GM12865 (cell line): ENCODE measurements at regions not wholly inside any gene's neighbourhood (a gene's known extent, or its start where the extent isn't known, plus 50 kb on each side); places are given as distances from the start of the nearest gene placed in this dataset.

Experiments used
- DNase-seq: peaks from one replicate; pipeline ENCODE4 v3.0.0; 2010; ENCODE audit warnings: low read depth
- H3K4me3 ChIP-seq: 2 replicates; pipeline ENCODE4 v1.5.1; 2011; ENCODE audit warnings: mild to moderate bottlenecking, low read depth, low read length, control low read depth
- TF ChIP-seq, protein P1 (sequence below): IDR thresholded peaks from 2 replicates; pipeline ENCODE4 v1.5.1; 2011; ENCODE audit warnings: low read length, control low read depth, low read depth, inconsistent platforms; ENCODE audit not compliant: insufficient read depth; ENCODE audit errors: missing control alignments

DNA sequence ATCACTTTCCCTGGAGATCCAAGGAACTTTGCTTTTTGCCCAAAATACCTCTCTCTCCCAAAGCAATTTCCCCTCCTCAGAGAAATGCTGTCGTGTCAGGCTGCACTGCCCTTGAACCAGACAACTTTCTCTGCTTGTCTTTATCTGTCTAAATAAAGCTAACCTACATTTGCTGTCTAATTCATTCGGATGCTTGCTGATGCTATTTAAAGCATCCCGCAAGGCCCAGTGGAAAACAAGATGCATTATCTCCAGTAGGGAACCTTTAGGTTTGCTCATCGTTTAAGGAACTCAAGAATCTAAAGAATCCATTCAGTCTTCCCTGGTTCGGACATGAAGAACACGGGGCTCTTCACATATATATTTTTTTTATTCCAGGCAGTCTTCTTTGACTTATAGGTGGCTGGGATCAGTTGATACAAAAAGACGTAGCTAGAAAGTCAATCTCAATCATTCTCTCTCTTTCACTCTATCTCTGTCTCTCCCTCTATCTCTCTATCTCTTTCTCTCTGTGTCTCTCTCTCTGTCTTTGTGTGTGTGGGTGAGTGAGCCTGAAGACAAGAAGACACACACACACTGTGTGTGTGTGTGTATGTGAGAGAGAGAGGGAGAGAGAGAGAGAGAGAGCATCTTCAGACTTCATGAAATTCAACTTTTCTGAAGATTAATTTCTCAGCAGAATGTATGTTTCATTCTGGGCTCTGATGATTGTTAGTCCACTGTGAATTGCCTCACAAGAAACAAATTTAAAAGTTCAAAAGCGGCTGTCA is 92.8 kb upstream of the MKLN1 start:
- no peak for DNase-seq
- TF ChIP-seq, protein P1, sequence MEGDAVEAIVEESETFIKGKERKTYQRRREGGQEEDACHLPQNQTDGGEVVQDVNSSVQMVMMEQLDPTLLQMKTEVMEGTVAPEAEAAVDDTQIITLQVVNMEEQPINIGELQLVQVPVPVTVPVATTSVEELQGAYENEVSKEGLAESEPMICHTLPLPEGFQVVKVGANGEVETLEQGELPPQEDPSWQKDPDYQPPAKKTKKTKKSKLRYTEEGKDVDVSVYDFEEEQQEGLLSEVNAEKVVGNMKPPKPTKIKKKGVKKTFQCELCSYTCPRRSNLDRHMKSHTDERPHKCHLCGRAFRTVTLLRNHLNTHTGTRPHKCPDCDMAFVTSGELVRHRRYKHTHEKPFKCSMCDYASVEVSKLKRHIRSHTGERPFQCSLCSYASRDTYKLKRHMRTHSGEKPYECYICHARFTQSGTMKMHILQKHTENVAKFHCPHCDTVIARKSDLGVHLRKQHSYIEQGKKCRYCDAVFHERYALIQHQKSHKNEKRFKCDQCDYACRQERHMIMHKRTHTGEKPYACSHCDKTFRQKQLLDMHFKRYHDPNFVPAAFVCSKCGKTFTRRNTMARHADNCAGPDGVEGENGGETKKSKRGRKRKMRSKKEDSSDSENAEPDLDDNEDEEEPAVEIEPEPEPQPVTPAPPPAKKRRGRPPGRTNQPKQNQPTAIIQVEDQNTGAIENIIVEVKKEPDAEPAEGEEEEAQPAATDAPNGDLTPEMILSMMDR: no peak
- no peak overlapping the region for H3K4me3 ChIP-seq

DNA sequence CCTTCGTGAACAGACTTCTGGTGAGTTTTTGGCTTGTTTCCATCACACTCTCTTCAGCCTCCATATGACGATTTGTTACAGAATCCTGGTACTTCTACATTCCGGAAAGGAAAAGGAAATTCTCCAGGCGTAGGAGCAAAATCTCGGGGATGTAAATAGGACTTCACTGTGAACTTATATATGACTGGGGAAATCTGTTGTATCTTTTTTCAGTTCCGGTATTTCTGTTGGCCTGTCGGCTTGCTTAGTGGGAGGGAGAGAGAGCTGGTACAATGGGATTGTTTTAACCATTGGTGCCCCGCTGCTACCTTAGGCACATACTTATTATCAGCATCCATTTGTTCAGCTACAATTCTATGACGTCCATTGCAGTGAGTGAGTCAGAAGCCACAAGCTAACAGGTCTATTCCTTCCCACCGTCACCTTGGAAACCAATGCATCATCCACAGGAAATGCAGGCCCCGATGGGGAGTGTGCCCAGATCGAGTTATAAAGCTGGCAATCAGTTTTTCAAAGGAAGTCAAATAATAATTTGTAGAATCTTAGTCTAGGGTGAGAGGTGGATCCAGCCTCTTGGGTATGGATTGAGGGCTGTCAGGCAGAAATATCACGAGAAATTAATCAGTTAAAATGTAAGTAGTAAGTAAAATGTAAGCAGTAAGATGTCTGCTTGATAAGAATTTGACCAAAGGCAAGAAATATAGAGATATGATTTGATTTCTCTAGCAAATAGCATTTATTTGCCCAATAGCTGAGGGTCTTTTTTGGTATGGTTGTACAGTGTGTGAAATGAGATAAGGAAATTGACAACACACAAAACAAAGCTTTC is 92.0 kb upstream of the MKLN1 start:
- no peak for DNase-seq

DNA sequence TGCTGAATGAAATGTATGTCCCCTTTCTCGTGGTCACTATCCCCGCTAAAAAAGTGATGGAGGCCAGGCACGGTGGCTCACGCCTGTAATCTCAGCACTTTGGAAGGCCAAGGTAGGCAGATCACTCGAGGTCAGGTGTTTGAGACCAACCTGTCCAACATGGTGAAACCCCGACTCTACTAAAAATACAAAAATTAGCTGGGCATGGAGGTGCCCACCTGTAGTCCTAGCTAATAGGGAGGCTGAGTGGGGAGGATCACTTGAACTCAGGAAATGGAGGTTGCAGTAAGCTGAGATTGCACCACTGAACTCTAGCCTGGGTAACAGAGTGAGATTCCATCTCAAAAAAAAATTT is 91.4 kb upstream of the MKLN1 start:
- no peak for DNase-seq
- no peak overlapping the region for H3K4me3 ChIP-seq
- TF ChIP-seq, protein P1: no peak

More for the DNA sequence above, 92.0 kb upstream of the MKLN1 start:
- TF ChIP-seq, protein P1: no peak
- no peak overlapping the region for H3K4me3 ChIP-seq

DNA sequence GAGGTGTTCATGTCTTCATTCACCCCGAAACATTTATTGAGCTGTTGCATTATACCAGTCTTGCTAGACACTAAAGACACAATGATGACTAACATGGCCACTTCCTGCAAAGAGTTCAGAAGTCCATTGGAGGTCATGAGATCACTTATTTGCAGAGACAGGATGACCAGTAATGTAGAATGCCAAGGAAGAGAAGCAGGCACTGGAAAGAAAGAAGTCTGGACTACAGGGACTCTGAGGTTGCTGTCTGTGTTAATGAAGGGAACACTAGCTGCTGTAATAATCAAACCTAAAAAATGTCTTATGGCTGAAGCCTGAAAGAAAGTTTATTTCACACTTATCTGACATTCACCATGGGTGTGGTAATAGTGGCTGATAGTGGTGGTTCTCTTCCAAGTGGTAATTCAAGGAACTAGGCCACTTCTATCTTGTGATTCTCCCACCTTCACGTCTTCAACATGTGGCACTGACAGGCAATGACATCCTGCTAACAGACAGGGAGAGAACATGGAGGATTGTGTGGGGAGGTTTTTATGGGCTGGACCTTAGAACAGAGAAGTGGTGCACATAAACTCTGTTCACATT is 89.2 kb upstream of the MKLN1 start:
- TF ChIP-seq, protein P1: no peak
- DNase-seq: no peak

DNA sequence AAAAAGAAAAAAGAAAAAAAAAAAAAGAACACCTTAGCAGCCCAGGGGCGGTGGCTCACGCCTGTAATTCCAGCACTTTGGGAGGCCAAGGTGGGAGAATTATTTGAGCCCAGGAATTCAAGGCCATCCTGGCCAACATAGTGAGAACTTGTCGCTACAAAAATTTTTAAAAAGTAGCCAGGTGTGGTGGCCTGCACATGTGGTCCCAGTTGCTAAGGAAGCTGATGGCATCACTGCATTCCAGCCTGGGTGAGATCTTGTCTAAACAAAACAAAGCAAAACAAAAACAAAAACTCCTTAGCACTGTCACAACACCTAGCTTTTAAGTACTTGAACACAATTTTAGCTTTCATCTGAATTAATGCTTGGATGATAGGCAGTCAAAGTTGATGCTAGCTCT is 86.3 kb upstream of the MKLN1 start:
- H3K4me3 ChIP-seq: no peak overlapping the region
- TF ChIP-seq, protein P1: no peak
- DNase-seq: no peak

More for the DNA sequence above, 89.2 kb upstream of the MKLN1 start:
- H3K4me3 ChIP-seq: no peak overlapping the region

DNA sequence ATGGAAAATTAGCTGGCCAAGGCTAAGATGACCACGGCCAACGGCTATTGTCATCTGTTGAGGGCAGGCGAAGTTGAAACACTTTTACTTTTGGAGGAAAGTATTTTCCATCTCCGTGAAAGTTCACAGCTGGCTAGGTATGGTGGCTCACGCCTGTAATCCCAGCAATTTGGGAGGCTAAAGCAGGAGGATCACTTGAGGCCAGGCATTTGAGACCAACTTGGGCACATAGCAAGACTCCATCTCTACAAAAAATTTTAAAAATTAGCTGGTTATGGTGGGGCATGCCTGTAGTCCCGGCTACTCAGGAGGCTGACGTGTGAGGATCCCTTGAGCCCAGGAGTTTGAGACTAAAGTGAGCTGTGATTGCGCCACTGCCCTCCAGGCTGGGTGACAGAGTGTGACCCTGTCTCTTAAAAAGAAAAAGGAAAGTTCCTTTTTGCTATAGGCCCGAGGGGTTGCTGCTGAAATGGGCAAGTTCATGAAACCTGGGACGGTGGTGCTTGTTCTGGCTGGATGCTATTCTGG is 85.5 kb upstream of the MKLN1 start:
- no peak for DNase-seq
- TF ChIP-seq, protein P1: no peak
- H3K4me3 ChIP-seq: no peak overlapping the region
